PC-9 (cell line): ENCODE measurements at regions not wholly inside any gene's neighbourhood (a gene's known extent, or its start where the extent isn't known, plus 50 kb on each side); places are given as distances from the start of the nearest gene placed in this dataset.

Source experiments
- BruUV-seq: library from RNA; stranded (reverse); fragments of 400-500 nt; replicated peaks from 2 replicates; lab custom pipeline; 2021; lab: Mats Ljungman, UMichigan
- CTCF ChIA-PET: fragments of 300-600 bp; sonication (Branson Sonifier 250); formaldehyde crosslinking; loops from one replicate; lab custom pipeline; 2022; ENCODE audit warnings: antibody characterized with exemption; lab: Charles Lee
- POLR2A ChIA-PET: fragments of 300-600 bp; sonication (Branson Sonifier 250); formaldehyde crosslinking; loops from one replicate; lab custom pipeline; 2022; ENCODE audit warnings: antibody characterized with exemption; ENCODE audit not compliant: unreplicated experiment; lab: Charles Lee
- DNase-seq, 2 experiments: peaks; one replicate each; pipeline versions ENCODE4 v3.0.0 to v3.0.0-alpha.2; 2015 to 2022; ENCODE audit warnings: mixed read lengths in 1 of 2
- H2AFZ ChIP-seq: fragments of 200-600 bp; sonication (generic); 2 replicates; pipeline ENCODE4 v1.8.1; 2017; ENCODE audit warnings: antibody characterized with exemption
- H3F3A ChIP-seq: fragments of 200-600 bp; sonication (generic); 2 replicates; pipeline ENCODE4 v1.8.1; 2017; ENCODE audit warnings: antibody characterized with exemption, mild to moderate bottlenecking, low read depth; ENCODE audit not compliant: insufficient read depth
- H3K27ac ChIP-seq: fragments of 200-600 bp; sonication (generic); 2 replicates; pipeline ENCODE4 v1.6.1; 2016; ENCODE audit warnings: mixed run types
- H3K27me3 ChIP-seq: fragments of 200-600 bp; sonication (generic); 2 replicates; pipeline ENCODE4 v1.6.1; 2016; ENCODE audit warnings: low read depth, mixed run types; ENCODE audit not compliant: insufficient read depth
- H3K36me3 ChIP-seq: fragments of 200-600 bp; sonication (generic); 2 replicates; pipeline ENCODE4 v1.6.1; 2016; ENCODE audit warnings: low read depth, mixed run types
- H3K4me1 ChIP-seq: fragments of 200-600 bp; sonication (generic); replicated peaks from 2 replicates; pipeline ENCODE4 v1.6.1; 2016; ENCODE audit warnings: mixed run types; ENCODE audit not compliant: insufficient read depth
- H3K4me2 ChIP-seq: fragments of 200-600 bp; sonication (generic); 2 replicates; pipeline ENCODE4 v1.6.1; 2017; ENCODE audit warnings: mixed run types
- H3K4me3 ChIP-seq: fragments of 200-600 bp; sonication (generic); 2 replicates; pipeline ENCODE4 v1.6.1; 2016; ENCODE audit warnings: mixed run types
- H3K79me2 ChIP-seq: fragments of 200-600 bp; sonication (generic); 2 replicates; pipeline ENCODE4 v1.6.1; 2017; ENCODE audit warnings: low read depth, mixed run types
- H3K9me2 ChIP-seq: fragments of 200-600 bp; sonication (generic); 2 replicates; pipeline ENCODE4 v1.8.1; 2017; ENCODE audit warnings: mild to moderate bottlenecking; ENCODE audit not compliant: insufficient read depth
- H3K9me3 ChIP-seq: fragments of 200-600 bp; sonication (generic); 2 replicates; pipeline ENCODE4 v1.8.1; 2016; ENCODE audit warnings: low read depth; ENCODE audit not compliant: insufficient read depth
- H4K20me1 ChIP-seq: fragments of 200-600 bp; sonication (generic); 2 replicates; pipeline ENCODE4 v1.8.1; 2017; ENCODE audit not compliant: insufficient read depth
- CTCF ChIP-seq: fragments of 200-600 bp; sonication (generic); conservative IDR thresholded peaks from 2 replicates; pipeline ENCODE4 v1.6.1; 2017; ENCODE audit warnings: mixed run types, antibody characterized with exemption, mild to moderate bottlenecking, moderate library complexity
- EZH2 ChIP-seq: fragments of 200-600 bp; sonication (generic); IDR thresholded peaks from 2 replicates; pipeline ENCODE4 v1.8.0; 2017; ENCODE audit warnings: antibody characterized with exemption, low read depth
- intact Hi-C: fragments of 100-400 bp; cut with micrococcal nuclease; formaldehyde crosslinking; loops from one replicate; pipeline ENCODE4 v1.10.0; 2022; ENCODE audit not compliant: unreplicated experiment

GRCh38 chr6:86595641-86596040 is 341.7 kb upstream of the HTR1E start:
- Histone ChIP-seq H3K9me2 (no peaks in the 10 kb centered on the region), H3K4me3 (no peak overlapping the region), H3K4me2 (no peak overlapping the region), H3K27ac (no peak overlapping the region), H3F3A (no peaks in the 10 kb centered on the region), H4K20me1 (no peaks in the 10 kb centered on the region), H3K9me3 (no peaks in the 10 kb centered on the region), H3K36me3 (no peaks in the 10 kb centered on the region), H3K27me3 (no peaks in the 10 kb centered on the region), H3K4me1 (no peaks in the 10 kb centered on the region), H2AFZ (no peak overlapping the region), H3K79me2 (no peaks in the 10 kb centered on the region)
- no TSS peak for BruUV-seq
- CTCF ChIA-PET = no interaction called here
- intact Hi-C loops = no loop called here
- DNase-seq = no peak
- POLR2A ChIA-PET = no interaction called here
- TF ChIP-seq CTCF = no peak
- no peak for TF ChIP-seq EZH2

GRCh38 chr6:86586195-86586594 is 351.1 kb upstream of the HTR1E start:
- CTCF ChIA-PET = no interaction called here
- BruUV-seq = no TSS peak
- no peak overlapping the region for H3K4me2 ChIP-seq
- no peaks in the 10 kb centered on the region for H3F3A ChIP-seq
- no peak for DNase-seq
- no peaks in the 10 kb centered on the region for H3K9me3 ChIP-seq
- H3K36me3 ChIP-seq = no peaks in the 10 kb centered on the region
- POLR2A ChIA-PET = no interaction called here
- H3K79me2 ChIP-seq = no peaks in the 10 kb centered on the region
- no peaks in the 10 kb centered on the region for H3K4me1 ChIP-seq
- H3K9me2 ChIP-seq = no peaks in the 10 kb centered on the region
- H3K27me3 ChIP-seq = no peaks in the 10 kb centered on the region
- no peak for TF ChIP-seq CTCF
- TF ChIP-seq EZH2 = no peak
- no peaks in the 10 kb centered on the region for H4K20me1 ChIP-seq
- H2AFZ ChIP-seq = no peak overlapping the region
- no peak overlapping the region for H3K27ac ChIP-seq
- intact Hi-C loops = no loop called here
- H3K4me3 ChIP-seq = no peak overlapping the region

DNA sequence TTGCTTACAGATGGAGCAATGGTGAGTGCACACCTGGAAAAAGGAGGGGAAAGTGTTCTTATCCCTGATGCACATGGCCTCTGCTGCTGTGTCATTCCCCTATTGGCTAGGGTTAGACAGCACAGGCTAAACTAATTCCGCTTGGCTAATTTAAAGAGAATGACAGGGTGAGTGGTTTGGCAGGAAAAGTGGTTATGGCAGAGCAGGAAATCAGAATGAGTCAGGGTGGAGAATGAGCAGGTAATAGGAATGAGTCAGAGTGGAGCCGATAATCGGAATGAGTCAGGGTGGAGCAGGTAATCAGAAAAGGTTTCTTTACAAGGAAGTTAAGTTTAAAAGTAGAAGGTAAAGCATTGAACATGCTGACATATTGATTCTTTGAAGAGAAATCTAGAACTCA is 355.5 kb upstream of the HTR1E start:
- intact Hi-C loops = no loop called here
- Histone ChIP-seq H3K36me3 (no peaks in the 10 kb centered on the region), H4K20me1 (no peaks in the 10 kb centered on the region), H3K27ac (no peak overlapping the region), H3F3A (no peaks in the 10 kb centered on the region), H3K27me3 (no peaks in the 10 kb centered on the region), H3K79me2 (no peaks in the 10 kb centered on the region), H3K4me3 (no peak overlapping the region), H3K4me2 (no peak overlapping the region), H3K4me1 (no peaks in the 10 kb centered on the region), H3K9me2 (no peaks in the 10 kb centered on the region), H2AFZ (no peak overlapping the region), H3K9me3 (no peaks in the 10 kb centered on the region)
- DNase-seq = peak in 1 of 2 experiments; percentile 40
- ChIA-PET POLR2A (no interaction called here), CTCF (no interaction called here)
- TF ChIP-seq CTCF = no peak
- no TSS peak for BruUV-seq
